NCI-H1436 (cell line): ENCODE measurements at regions not wholly inside any gene's neighbourhood (a gene's known extent, or its start where the extent isn't known, plus 50 kb on each side); places are given as distances from the start of the nearest gene placed in this dataset.

Experiments
- DNase-seq: peaks from one replicate; lab custom pipeline; 2025; lab: John Stamatoyannopoulos, UW

- no peak for DNase-seq
Measured at GRCh38 chr1:59089036-59089798, 207.7 kb upstream of the FGGY start.

GRCh38 chr1:59089922-59090457 is 206.9 kb upstream of the FGGY start:
- no peak for DNase-seq

DNA sequence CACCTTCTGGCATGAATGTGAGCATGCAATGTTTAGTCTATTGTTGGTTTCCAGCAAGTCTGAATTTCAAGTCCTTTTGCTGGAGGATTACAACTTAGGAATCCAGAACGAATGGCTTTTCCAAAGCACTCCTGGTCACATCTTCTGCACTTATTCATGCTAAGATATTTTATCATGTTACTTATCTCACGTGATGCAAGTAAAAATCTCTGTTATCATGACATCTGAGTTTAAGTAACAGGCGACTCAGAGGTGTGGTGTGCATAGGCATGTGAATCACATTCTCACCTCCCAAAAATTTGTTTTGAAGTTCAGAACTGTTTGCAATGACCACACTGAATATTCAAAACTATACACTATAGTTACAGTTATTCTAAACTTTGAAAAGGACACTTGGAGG is 204.8 kb upstream of the FGGY start:
- no peak for DNase-seq

DNA sequence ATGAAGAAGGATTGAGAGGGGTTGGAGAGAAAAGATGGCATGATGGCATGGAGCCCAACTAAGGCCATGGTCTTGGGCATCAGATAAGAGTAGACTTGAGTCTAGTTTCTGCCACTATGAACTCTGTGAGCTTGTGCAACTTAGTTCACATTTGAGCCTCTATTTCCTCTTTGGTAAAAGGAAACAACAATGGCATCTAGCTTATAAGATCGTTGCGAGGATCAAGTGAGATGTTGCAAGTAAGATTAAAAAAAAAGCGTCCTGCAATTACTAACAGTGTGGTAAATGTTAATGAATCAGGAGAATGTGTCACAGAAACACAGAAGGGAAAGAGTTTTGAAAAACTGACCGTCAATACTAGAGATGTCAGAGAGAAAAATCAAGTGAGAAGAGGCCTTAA is 202.9 kb upstream of the FGGY start:
- DNase-seq: no peak

DNA sequence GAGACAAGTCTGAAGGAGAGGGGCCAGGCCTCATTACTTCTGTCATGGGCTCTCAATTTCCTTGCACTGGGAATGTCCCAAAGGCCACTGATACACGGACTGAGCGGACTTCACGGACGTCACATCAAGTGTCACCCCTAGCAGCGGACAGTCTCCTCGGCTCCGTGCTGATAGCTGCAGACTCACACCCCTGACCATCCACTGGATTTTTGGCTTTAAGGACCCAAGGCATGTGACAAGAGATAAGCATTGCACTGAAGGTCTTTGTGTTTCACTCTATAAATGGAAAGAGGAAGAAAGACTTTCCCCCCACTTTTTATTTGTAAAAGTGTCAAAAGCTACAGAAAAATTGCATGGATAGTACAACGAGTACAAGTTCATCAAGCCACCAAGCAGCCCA is 200.4 kb upstream of the FGGY start:
- no peak for DNase-seq

DNA sequence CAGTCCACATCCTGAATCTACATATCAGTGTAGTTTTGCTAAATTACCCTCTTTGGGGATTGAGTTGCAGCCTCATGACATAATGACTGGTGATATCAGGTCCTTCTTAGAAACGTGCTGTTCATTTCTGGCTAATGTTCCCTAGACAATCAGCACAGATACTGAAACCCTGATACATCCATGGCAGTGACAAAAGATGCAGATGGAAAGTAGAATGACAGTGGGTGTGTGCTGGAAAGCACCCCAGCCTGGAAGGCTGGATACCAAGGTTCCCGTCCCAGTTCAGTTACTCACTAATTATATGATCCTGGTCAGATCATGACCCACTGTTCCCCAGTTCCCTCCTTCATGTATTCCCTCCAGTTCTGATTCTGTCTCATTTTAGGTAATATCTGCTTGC is 198.2 kb upstream of the FGGY start:
- DNase-seq: no peak

DNA sequence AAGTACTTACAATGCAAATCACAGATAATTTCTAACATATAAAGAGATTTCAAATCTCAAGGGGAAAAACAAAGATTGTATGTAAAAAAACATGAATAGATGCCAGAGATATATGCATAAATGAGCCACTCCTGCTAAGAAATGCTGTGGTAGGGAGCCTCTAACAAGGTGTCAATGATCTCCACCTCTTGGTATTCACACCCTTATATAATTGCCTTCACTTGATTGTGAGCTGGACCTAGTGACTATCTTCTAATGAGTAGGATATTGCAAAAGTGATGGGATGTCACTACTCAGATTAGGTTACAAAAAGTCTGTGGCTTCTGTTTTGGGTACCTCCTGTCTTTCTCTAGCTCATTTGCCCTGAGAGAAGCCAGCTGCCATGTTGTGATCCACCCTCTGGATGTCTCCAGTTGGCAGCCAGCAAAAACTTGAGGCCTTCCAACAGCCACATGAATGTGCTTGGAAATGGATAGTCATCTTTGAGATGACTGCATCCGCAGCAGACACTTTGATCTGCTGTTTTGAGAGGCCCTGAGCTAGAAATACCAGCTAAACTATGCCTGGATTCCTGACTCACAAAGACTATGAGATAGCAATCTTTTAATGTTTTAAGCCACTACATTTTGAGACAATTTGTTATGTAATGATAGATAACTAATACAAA is 196.1 kb upstream of the FGGY start:
- DNase-seq: no peak

- DNase-seq: no peak
Measured at GRCh38 chr1:59101518-59101917, 195.4 kb upstream of the FGGY start.

DNA sequence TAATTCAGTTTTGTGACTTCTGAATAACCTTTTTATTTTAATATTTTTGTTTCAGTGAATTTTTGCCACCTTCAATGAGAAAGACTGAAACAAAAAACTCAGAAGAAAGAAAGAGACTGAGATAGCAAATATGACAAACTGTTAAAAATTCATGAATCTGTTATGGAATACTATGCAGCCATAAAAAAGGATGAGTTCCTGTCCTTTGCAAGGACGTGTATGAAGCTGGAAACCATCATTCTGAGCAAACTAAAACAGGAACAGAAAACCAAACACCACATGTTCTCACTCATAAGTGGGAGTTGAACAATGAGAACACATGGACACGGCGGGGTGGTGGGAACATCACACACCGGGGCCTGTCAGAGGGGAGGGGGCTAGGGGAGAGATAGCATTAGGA is 193.4 kb upstream of the FGGY start:
- DNase-seq: no peak

DNA sequence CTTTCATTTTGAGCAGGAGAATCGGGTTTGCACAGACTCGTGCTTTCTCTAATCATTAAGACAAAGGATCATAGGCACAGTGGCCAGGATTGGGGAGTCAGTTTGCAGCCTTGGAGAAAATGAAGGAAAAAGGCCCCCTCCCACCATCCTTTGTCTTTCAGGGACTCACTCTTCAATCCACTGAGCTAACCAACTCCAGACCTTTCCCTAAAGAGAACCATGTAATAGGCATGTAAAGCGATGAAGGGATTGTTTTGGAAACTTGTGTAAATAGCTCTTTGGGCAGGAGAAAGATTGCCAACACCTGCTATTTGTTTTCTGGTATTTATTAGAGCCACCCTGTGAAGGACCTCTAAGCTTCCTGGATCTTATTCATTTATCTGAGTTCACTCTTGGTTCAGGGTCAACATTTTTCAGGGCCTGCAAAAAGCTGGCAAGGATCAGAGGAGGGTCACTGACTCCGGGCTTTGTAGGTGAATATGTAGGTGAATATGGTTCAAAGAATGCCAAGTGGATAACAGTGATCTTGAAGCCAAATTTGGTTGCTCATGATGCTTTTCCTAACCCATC is 192.6 kb upstream of the FGGY start:
- DNase-seq: no peak

DNA sequence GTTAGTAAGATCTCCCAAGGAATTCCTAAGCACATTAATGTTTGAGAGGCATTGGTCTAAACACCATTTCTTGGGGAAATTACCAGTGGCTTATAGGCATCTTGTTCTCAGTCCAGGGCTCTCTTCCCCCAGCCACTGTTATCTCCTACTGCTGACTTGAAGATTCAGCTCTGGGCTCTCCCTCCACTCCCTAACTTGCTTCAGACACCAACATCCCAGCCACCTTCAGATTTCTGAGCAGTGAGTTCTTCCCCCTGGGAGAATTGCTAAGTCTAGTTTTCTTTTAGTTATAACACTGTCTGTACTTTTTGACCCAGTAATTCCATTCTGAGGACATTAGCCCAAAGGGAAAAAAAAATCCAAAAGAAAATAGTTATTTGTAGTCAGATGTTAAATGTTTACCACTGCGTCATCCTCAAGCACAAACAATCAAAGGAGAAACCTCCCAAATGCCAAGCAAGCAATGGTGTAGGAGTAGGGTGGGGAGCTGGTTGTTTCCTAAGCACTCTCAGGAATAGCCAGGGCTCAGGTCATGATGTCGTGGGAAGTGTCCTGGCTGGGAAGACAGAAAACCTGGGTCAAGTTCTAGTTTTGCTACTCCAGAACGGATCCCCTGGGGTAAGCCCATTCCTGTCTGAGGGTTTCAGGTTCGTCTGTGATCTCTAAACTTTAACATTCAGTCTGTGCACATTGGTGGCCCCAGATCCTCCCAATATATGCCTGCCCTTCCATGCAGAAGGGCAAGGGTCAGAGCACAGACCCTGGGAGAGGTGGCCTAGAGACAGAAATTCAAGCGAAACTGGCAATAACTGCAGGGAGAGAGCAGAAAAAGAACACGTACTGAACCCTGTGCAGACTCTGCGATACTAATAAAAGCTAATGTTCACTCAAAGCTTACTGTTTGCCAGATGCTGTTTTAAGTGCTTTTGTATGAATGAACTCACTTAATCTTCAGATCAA is 191.1 kb upstream of the FGGY start:
- no peak for DNase-seq

- no peak for DNase-seq
Measured at GRCh38 chr1:59107516-59107915, 189.4 kb upstream of the FGGY start.

DNA sequence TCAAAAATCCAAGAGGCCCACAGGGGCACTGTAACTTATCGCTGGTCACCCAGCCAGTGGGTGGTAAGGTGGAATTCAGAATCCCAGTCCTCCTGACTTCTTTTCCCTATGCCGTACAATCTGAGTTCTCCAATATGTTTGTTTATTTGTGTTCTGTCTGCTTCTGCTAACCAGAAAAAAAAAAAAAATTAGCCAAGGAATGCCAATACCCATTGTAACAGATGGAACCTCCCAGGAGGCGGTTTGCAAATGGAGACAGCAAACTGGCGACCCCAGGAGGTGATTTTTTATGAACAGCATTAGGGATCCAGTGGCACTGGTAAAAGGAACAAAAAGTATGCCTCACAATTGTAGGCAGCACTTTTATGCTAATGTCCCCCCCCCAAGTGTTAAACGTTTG is 189.0 kb upstream of the FGGY start:
- no peak for DNase-seq

DNA sequence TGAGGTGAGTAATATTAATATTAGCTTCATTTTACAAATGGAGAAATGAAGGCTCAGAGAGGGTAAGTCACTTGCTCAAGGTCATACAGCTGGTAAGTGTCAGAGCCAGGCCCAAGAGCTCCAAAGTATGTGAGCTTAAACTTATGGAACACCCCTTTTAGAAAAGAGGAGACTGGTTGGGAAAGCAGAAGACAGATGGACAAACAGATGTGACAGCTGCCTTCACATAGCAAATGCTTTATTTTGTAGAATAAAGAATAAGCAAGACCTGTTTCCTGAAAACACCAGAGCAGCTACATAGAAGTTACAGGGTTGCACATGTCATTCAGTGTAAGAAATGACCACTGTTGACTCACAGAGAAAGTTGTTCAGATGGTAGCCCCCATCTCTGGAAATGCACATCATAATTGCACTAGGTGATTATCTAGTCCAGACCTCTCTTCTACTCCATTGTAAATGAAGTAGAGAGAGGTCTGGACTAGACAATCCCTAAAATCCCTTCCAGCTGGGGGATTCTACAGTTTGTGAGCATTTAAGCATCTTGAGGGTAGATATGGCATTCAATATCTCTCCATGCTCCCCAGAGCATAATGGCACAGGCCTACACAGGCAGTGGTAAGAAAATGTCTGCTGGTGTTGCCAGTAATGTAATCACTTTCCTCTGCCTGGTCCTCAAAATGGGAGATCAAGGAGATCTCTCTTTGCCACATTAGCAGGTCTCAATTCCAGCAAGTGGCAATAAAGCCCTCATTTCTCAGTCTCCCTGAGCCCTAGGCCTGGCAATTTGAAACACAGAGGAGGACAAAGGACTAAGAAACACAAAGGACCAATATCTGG is 188.2 kb upstream of the FGGY start:
- no peak for DNase-seq

GRCh38 chr1:59110271-59110670 is 186.6 kb upstream of the FGGY start:
- DNase-seq: no peak

GRCh38 chr1:59113876-59114457 is 182.9 kb upstream of the FGGY start:
- DNase-seq: no peak

- DNase-seq: no peak
Measured at GRCh38 chr1:59115865-59116264, 181.0 kb upstream of the FGGY start.

GRCh38 chr1:59116920-59117542 is 179.9 kb upstream of the FGGY start:
- DNase-seq: no peak

DNA sequence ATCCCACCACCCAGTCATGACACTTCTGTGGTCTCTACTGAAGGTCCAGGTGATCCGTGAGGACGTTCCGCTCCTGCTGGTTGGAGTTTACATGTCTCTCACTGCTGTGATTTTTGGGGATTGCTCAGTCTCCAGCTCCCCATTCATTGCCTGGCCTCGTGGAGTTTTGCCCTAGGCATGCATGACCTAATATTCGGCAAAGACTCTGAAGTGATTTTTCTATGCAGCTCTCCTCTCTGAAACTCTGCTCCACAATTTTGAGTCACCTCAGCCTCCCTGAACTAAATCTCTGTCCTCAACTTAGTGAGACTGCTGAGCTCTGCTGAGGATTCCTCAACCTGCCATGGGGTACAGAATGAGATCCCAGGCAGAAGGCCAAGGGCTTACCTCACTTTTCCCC is 174.4 kb upstream of the FGGY start:
- DNase-seq: no peak

DNA sequence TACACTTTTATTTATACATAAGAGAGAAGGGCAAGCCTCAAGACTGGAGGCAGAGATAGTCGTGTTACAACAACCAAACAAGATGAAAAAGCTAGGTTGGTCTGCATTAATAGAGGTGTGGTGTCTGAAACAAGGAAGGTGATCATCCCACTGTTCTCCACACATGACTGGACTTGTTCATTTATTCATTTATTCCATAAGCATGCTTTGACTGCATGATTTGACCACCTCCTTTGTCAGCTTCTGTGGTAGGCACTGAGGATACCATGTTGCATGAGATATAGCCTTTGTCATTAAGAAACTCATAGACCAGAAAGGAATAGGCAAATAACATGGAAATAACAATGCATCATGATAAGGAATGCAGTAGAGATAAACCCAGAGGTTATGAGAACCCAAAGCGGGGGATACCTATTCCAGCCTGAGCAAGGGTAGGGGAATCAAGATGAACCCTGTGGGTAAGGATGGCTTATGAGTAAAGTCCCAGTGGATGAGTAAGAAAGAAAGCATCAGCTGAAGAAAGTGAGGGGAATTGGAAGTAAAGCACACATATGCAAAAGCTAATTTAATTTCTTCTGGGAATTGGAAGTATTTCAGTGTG is 173.7 kb upstream of the FGGY start:
- DNase-seq: no peak
